ENCODE measurements at regions not wholly inside any gene's neighbourhood (a gene's known extent, or its start where the extent isn't known, plus 50 kb on each side); places are given as distances from the start of the nearest gene placed in this dataset.

- DNase-seq, result no peak
Measured at GRCh38 chr12:126807312-126807865, 1459.6 kb upstream of the TMEM132C start.

GRCh38 chr12:126811391-126811790 lies 1455.6 kb upstream of the TMEM132C start:
- no peak for DNase-seq

- DNase-seq, result no peak
Measured at GRCh38 chr12:126819554-126819953, 1447.4 kb upstream of the TMEM132C start.

GRCh38 chr12:126830778-126831680 lies 1435.9 kb upstream of the TMEM132C start:
- DNase-seq, result no peak

- DNase-seq, result no peak
Measured at GRCh38 chr12:126837697-126838096, 1429.3 kb upstream of the TMEM132C start.

- DNase-seq, result no peak
Measured at GRCh38 chr12:126843915-126844669, 1422.9 kb upstream of the TMEM132C start.

GRCh38 chr12:126847005-126847629 lies 1419.9 kb upstream of the TMEM132C start:
- no peak for DNase-seq

GRCh38 chr12:126855768-126856167 lies 1411.2 kb upstream of the TMEM132C start:
- DNase-seq, result no peak

GRCh38 chr12:126856958-126857357 lies 1410.0 kb upstream of the TMEM132C start:
- DNase-seq, result no peak

- DNase-seq, result no peak
Measured at GRCh38 chr12:126858560-126858959, 1408.4 kb upstream of the TMEM132C start.

GRCh38 chr12:126860210-126860609 lies 1406.8 kb upstream of the TMEM132C start:
- no peak for DNase-seq

- peak; percentile 6 for DNase-seq
Measured at GRCh38 chr12:126862500-126862899, 1404.5 kb upstream of the TMEM132C start.

- peak; percentile 46 for DNase-seq
Measured at GRCh38 chr12:126869644-126870043, 1397.3 kb upstream of the TMEM132C start.

GRCh38 chr12:126873701-126874100 lies 1393.3 kb upstream of the TMEM132C start:
- no peak for DNase-seq

GRCh38 chr12:126874427-126875026 lies 1392.4 kb upstream of the TMEM132C start:
- peak; percentile 83 for DNase-seq

GRCh38 chr12:126879842-126880241 lies 1387.1 kb upstream of the TMEM132C start:
- DNase-seq, result no peak

- no peak for DNase-seq
Measured at GRCh38 chr12:126883697-126884096, 1383.3 kb upstream of the TMEM132C start.

GRCh38 chr12:126889501-126889900 lies 1377.5 kb upstream of the TMEM132C start:
- no peak for DNase-seq

- no peak for DNase-seq
Measured at GRCh38 chr12:126890097-126890496, 1376.9 kb upstream of the TMEM132C start.

GRCh38 chr12:126891789-126892188 lies 1375.2 kb upstream of the TMEM132C start:
- peak; percentile 27 for DNase-seq

- no peak for DNase-seq
Measured at GRCh38 chr12:126895951-126896913, 1370.7 kb upstream of the TMEM132C start.

Data from hematopoietic multipotent progenitor cell treated with erythropoietin and hydrocortisone succinate and interleukin-3 and kit ligand, for 6 days (in vitro differentiated cells).